HEK293 (cell line): ENCODE measurements at regions not wholly inside any gene's neighbourhood (a gene's known extent, or its start where the extent isn't known, plus 50 kb on each side); places are given as distances from the start of the nearest gene placed in this dataset.

ENCODE experiments used
- REPIN1 ChIP-seq: fragments of 450-650 bp; formaldehyde crosslinking; IDR thresholded peaks from 2 replicates; pipeline ENCODE4 v1.5.1; 2017; ENCODE audit warnings: missing biosample characterization, missing genetic modification characterization, low read depth
- ZBTB7A ChIP-seq: fragments of 450-650 bp; formaldehyde crosslinking; IDR thresholded peaks from 2 replicates; pipeline ENCODE4 v1.5.1; 2016; ENCODE audit warnings: low read depth, missing biosample characterization, missing genetic modification characterization
- ZNF211 ChIP-seq: fragments of 450-650 bp; formaldehyde crosslinking; IDR thresholded peaks from 2 replicates; pipeline ENCODE4 v1.5.1; 2016; ENCODE audit warnings: low read depth, missing biosample characterization, missing genetic modification characterization
- TF ChIP-seq, protein P1 (sequence below): fragments of 450-650 bp; formaldehyde crosslinking; IDR thresholded peaks from 2 replicates; pipeline ENCODE4 v1.5.1; 2016; ENCODE audit warnings: missing biosample characterization, missing genetic modification characterization
- TF ChIP-seq, protein P2 (sequence below): fragments of 450-650 bp; formaldehyde crosslinking; IDR thresholded peaks from 2 replicates; pipeline ENCODE4 v1.5.1; 2016; ENCODE audit warnings: missing biosample characterization, missing genetic modification characterization

DNA sequence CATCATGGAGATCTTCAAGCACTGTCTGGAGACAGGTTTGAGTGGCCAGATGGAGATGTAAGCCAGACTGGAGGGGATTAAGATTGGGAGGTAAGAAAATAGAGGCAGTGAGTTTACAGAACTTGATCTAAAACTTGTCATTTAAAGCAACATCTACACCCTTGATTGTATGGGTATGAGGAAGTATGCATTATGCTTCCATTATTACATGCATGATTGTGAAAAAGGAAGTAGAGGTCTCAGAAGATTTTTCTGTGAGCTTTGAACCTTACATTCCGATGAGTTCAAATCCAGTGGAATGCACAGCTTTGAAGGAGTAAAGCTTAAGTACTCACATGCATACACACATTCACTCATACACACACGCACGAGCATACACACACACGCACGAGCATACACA is 550.8 kb downstream of the MED13L start:
- TF ChIP-seq ZBTB7A (tag by site-specific recombination), result no peak
- TF ChIP-seq, protein P1, sequence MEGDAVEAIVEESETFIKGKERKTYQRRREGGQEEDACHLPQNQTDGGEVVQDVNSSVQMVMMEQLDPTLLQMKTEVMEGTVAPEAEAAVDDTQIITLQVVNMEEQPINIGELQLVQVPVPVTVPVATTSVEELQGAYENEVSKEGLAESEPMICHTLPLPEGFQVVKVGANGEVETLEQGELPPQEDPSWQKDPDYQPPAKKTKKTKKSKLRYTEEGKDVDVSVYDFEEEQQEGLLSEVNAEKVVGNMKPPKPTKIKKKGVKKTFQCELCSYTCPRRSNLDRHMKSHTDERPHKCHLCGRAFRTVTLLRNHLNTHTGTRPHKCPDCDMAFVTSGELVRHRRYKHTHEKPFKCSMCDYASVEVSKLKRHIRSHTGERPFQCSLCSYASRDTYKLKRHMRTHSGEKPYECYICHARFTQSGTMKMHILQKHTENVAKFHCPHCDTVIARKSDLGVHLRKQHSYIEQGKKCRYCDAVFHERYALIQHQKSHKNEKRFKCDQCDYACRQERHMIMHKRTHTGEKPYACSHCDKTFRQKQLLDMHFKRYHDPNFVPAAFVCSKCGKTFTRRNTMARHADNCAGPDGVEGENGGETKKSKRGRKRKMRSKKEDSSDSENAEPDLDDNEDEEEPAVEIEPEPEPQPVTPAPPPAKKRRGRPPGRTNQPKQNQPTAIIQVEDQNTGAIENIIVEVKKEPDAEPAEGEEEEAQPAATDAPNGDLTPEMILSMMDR, result no peak
- TF ChIP-seq, protein P2, sequence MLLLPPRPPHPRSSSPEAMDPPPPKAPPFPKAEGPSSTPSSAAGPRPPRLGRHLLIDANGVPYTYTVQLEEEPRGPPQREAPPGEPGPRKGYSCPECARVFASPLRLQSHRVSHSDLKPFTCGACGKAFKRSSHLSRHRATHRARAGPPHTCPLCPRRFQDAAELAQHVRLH (tag by site-specific recombination), result no peak
- TF ChIP-seq REPIN1 (tag by site-specific recombination), result no peak
- no peak for TF ChIP-seq ZNF211 (tag by site-specific recombination)
